ENCODE measurements at regions not wholly inside any gene's neighbourhood (a gene's known extent, or its start where the extent isn't known, plus 50 kb on each side); places are given as distances from the start of the nearest gene placed in this dataset.

DNA sequence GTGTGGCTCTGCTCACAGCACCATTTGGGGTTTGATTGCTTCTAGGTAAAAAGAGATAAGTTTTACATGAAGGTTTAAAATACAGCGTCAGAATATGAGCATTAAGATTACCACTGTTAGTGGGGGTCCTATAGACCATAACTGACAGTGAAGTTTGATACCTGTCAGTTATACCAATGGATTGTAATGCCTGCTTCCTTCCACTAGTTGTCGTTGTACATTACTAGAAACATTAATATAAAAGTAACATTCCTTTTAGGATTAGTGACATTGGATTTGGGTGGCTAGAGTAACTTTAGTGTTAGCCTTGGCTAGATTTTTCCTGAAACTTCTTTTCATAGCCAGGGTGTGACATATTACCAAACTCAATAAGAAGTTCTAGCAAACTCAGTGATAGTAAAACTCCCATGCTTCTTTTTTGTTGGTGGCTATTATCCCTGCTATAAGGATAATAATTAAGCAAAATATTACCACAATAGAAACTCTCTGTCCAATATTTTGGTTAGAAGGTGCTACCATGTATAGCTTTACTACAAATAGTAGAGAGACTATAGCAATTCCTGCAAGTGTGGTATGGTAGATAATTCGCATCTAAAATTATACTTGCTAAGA, 57.1 kb downstream of the FAM181B start:
- DNase-seq (ENCODE audit: low read depth in 3 of 3), result no peak

DNA sequence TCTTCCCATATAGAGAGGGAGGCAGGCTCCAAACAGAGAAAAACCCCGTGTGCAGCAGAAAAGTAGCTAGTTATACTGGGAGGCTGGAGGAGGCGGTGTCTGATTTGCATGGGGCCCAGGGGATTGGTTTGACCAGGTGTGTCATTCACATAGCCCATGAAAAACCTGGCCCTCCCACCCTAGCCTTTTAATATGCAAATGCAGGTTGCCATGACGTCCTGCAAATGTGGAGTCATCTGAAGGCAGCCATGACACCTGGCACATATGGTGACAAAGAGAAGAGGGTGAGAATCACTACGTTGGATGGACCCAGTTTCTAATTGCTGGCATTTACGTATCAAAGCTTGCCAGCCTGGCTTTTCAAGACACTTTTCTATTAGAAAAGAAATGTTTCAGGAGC, 57.8 kb downstream of the FAM181B start:
- no peak for DNase-seq (ENCODE audit: low read depth in 3 of 3)

DNA sequence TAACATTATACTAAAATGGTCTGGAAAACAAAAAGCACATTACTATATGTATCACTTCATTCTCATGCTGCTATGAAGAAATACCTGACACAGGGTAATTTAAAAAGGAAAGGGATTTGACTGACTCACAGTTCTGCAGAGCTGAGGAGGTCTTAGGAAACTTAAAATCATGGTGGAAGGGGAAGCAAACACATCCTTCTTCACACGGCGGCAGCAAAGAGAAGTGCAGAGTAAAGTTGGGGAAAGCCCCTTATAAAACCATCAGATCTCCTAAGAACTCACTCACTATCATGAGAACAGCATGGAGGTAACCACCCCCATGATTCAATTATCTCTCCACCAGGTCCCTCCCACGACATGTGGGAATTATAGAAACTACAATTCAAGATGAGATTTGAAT, 60.0 kb downstream of the FAM181B start:
- no peak for DNase-seq (ENCODE audit: low read depth in 3 of 3)

DNA sequence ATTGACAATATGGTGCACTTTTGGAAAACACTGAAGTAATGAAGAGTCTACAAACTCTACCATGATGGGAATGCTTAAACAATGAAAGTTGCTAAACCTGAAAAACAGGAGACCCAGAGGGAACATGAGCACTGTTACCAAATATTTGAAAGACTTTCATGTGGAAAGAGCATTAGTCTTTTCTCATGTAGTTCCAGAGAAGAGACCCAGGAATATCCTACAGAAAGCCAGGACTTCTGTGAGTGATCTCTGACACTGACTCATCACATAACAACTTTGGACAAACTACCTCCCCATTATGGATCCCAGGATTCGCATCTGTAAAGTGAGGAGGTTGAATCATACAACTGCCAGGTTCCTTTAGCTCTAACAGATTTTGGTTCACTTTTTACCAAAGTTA, 62.2 kb downstream of the FAM181B start:
- no peak for DNase-seq (ENCODE audit: low read depth in 3 of 3)

DNA sequence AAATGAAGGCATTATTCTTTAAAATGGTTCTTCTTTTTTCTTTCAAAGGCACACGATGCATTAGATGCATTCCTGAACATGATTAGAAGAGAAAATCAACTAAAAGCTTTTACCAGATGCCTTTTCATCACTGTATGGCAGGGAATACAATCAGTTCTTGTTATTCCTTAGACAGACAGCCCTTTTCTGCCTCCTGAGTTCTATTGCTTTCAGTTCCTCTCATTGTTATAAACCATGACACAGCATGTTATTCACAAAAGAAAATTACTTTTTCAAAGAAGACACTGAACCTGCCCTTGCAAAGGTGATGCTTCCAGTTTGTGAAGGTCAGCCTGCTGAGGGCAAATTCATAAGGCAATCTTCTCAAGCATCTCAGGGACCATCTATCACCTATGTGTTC, 70.1 kb downstream of the FAM181B start:
- DNase-seq (ENCODE audit: low read depth in 3 of 3), result no peak

DNA sequence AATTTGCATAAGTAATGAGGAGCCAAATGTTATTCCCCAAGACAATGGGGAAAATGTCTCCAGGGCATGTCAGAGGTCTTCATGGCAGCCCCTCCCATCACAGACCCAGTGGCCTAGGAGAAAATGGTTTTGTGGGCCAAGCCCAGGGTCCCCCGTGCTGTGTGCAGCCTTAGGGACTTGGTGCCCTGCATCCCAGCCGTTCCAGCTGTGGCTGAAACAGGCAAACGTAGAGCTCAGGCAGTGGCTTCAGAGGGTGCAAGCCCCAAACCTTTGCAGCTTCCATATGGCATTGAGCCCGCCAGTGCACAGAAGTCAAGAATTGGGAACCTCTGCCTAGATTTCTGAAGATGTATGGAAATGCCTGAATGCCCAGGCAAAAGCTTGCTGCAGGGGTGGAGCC, 79.9 kb downstream of the FAM181B start:
- DNase-seq (ENCODE audit: low read depth in 3 of 3), result no peak

DNA sequence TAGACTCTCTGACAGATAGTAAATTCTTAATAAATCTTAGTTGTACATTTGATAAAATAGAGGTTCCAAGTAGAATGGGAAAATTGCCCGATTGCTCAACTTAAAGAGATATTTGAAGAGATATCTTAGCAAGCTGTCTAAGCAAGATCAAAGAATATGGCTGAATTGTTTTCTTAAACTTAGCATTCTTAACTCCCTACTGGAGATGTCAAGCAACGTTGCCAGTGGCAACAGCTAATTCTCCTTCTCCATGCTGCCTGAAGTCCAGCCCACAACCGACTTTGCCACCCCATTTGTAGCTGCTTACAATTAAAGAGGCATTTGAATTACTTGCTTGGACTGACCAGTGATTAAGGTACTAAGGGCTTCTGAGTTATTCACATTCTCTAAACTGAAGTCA, 94.4 kb downstream of the FAM181B start:
- DNase-seq (ENCODE audit: low read depth in 3 of 3), result no peak

DNA sequence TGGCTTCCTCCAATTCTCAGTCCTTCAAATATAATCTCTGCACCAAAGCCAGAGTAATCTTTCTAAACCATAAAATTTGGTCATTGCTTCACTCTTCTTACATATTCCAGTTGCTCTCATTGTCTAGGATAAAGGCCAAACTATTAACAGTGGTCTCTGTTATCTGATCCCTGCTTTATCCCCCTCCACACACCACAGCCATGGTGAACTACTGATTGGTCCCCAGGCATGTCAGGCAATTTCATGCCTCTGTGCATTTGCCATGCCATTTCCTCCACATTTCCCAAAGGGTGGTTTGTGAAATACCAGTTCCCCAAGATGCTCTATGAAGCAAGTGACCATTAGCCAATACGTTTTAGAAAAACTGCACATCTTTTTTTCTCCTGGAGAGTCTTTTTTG, 97.0 kb downstream of the FAM181B start:
- no peak for DNase-seq (ENCODE audit: low read depth in 3 of 3)

DNA sequence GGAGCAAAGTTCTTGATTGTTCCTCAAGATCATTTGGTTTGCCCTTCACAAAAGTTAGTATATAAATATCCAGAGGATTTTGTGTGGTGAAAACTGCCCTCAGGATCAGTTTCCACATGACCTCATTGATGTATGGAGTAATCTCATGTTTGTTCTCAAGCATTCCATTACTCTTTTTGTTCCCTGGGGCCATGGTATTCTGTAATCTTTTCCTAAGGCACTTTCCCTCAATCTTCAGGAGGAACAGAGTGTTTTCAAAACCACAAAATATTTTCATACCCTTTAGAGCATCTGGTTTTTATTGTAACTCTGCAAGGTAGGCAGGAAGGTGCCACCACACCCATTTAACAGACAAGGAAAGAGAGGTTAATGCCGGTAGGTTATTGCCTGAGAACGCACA, 99.6 kb downstream of the FAM181B start:
- DNase-seq (ENCODE audit: low read depth in 3 of 3), result no peak

DNA sequence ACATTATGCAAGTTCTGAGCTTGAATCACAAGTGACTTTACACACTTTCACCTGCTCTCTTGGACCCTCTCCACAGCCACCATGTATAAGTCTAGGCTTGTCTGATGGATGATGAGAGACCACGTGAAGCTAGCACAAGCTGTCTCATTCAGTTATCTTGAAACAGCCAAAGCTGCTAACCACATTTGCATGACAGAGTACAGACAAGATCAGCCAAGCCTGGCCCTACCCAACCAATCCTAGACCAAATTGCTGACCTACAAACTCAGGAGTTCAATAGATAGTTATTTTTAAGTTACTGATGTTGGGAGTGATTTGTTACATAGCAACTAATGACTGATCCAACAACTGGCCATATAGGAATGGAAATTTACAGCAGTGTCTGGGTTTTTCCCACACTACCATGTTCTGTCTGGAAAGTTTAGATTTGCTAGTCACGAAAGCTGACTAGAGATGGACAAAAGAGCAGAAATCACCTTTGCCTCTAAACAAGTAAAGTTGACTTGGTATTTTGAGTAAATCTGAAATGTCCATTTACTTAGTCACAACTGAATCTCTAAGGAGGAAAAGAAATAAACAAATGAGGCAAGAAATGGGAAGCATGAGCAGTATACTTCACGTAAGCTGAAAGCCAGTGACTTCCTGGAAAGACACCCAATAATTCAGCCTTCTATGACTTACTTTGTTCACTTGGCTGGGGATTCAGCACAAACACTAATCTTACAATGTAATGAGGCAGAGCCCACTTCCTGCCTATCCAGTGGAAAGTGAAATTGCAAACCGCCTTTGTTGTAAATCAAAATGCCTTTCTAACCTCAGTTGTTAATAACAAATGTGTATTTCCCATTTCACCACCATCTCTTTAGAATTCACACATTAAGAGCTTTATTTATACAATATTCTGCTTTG, 101.7 kb downstream of the FAM181B start:
- no peak for DNase-seq (ENCODE audit: low read depth in 3 of 3)

DNA sequence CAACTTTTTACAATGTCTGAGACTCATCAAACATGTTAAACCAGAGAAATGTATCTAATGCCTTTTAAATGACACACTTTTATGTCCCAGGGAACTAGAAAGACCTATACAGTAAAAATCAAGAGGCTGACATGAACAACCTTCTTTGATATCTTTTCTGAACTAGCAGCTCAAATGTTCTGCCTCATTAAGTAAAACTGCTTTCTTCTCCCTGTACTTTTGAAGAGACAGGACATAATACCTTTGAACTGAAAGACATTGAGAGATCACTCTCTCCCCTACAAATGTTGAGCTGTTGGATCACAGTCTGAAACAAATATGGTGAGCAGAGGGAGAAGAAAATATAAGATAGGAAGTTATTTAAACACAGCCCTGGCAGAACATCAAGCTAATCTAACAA, 123.0 kb downstream of the FAM181B start:
- no peak for DNase-seq (ENCODE audit: low read depth in 3 of 3)

DNA sequence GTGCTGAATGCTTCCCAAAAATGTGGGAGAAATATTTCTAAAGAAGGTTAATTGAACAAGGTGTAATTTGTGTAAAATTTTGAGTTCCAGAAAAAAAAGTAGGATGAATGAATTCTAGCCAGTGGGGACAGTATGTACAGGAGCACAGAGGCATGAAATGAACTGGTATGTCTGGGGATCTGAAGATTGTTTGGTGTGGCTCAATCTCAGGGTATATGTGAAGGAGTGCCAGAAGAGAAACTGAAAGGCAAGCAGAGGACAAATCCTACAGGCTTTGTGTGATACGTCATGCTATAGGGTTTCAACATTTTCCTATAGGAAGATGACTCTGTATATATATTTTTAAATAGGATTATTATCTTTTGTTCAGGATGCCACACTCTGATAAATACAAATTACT, 126.9 kb downstream of the FAM181B start:
- DNase-seq (ENCODE audit: low read depth in 3 of 3), result no peak

DNA sequence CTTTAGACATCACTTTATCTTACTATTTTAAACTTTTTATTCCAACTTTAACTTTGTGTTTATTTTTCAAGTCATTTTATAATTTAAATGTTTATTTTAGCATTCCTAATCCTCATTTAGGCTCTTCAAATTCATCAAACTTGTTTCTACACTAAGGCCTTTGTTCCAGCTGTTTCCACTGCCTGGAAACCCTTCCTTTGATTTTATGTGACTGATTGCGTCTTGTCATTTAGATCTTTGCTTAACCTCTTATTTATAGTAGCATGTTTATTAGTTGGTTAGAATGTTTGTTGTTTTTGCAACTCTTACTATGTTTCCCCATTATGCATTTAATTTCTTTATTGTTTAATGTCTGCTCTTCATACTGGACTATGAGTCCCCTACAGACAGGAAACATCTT, 132.0 kb downstream of the FAM181B start:
- DNase-seq (ENCODE audit: low read depth in 3 of 3), result no peak

DNA sequence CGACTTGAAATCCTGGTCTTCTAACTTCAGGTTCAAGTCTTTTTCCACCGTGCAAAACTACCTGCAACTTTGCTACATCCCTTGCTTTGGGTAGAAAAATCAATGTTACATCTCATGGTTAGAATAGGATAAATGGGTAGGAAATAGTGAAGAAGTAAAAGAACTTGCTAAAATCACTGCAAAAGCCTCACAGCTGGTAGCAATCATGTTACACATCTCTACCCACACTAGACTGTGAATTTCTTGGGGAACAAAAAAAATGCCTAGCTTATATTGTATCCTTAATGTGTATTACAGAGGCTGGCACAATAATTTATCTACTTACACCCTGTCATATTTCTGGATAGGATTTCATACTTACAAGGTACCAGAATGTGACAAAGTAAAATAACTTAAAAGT, 133.8 kb downstream of the FAM181B start:
- no peak for DNase-seq (ENCODE audit: low read depth in 3 of 3)

DNA sequence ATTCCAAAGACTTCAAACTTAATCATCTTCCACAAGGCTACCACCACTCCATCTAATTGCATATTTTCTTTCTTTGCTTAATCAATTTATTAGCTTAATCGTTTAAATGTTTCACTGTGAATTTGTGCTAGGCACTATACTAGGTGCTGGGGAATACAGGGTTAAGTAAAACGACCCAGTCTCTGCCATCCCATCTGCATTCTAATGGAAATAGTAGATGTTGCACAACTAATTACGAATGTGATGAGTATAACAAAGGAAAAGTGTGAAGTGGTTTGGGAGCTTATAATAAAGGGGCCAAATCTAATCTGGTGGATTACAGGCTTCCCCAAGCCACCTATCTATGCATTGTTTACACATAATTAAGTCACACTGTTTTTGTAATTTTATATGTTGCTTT, 147.1 kb downstream of the FAM181B start:
- no peak for DNase-seq (ENCODE audit: low read depth in 3 of 3)

DNA sequence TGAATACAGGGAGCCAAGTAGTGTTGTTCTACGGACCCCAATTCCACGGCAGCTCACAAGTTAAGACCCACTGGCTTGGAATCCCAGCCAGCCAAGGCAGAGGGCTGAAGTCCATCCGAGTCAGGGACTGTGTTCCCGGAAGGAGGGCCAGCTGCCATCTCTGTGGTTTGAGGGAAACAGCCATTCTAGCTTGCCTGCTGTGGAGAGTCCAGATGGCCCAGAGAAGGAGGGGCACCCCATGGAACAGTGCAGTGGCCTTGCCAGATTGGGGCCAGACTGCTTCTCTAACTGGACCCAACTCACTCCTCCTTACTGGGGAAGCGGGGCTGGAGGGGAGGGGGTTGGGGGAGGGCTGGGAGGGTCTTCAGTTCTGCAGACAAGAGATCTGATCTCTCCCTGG, 156.4 kb downstream of the FAM181B start:
- DNase-seq (ENCODE audit: low read depth in 3 of 3), result no peak

DNA sequence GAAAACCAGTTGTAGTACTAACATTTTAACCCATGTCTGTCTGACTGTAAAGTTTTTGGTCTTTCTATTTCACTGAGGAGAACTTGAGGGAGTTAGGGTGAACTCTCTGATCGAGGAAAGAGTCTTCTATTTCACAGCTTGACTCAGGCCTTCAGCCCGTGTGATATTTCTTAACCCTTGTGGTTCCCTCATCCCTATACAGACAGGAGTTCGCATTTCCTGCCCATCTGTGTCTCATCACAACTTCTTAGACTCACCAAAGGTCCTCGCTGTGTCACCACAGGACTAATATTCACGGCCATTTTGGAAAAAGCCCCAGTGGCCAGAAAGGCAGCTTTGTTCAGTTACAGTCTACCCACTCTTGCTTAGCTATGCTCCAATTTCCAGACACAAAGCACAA, 172.8 kb downstream of the FAM181B start:
- no peak for DNase-seq (ENCODE audit: low read depth in 3 of 3)

DNA sequence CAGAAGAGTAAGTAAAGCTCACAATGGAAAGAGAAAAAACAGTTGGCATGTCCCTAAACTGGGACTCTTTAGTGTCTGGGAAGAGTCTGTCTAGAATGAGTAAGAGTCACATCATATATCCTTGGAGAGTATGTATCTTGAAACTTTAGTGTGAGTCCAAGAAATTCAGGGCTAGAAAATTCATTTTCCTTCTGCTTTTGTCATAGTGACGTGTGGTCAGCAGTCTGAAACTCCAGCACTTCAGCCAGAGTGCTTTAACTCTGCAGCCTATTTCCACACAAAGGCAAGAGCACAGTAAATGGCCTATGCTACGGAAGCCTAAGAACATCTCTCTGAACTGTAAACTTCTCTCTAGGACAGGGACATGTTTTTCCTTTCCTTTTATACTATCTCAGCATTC, 174.1 kb downstream of the FAM181B start:
- DNase-seq (ENCODE audit: low read depth in 3 of 3), result no peak

DNA sequence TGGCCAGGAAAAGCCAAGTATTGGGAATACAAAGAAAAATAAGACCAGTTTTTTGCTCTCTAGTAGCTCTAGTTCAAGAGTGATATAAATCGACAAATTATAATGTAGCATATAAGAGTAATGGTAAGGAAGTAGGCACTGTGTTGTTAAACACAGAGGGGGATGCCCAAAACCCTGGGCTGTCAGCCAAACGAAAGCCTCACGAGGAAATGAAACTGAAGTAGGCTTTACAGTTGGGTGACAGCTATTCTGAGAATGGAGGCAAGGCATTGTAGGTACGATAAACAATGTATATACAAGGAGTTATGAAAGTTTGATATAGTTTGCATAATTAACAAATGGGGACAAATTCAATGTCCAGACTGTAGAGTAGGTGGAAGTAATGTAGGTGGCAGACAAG, 176.4 kb downstream of the FAM181B start:
- DNase-seq (ENCODE audit: low read depth in 3 of 3), result no peak

DNA sequence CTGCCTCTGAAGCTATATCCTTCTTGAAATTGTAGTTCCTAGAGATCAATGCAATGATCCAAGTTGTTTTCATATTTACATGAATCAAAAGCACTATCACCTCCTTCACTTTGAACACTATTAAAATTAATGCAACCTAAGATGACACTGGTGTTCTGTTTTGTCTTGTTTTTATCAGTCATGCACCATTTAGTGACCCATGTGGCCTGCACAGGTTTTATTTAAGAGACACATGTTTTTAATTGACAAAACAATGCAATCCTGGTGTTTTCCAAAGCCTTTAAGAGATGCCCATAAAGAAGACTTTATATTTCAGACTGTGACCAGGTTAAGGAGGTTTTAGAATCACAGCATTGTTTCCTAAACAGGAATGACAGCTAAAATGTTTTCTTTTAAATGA, 177.5 kb downstream of the FAM181B start:
- no peak for DNase-seq (ENCODE audit: low read depth in 3 of 3)

DNA sequence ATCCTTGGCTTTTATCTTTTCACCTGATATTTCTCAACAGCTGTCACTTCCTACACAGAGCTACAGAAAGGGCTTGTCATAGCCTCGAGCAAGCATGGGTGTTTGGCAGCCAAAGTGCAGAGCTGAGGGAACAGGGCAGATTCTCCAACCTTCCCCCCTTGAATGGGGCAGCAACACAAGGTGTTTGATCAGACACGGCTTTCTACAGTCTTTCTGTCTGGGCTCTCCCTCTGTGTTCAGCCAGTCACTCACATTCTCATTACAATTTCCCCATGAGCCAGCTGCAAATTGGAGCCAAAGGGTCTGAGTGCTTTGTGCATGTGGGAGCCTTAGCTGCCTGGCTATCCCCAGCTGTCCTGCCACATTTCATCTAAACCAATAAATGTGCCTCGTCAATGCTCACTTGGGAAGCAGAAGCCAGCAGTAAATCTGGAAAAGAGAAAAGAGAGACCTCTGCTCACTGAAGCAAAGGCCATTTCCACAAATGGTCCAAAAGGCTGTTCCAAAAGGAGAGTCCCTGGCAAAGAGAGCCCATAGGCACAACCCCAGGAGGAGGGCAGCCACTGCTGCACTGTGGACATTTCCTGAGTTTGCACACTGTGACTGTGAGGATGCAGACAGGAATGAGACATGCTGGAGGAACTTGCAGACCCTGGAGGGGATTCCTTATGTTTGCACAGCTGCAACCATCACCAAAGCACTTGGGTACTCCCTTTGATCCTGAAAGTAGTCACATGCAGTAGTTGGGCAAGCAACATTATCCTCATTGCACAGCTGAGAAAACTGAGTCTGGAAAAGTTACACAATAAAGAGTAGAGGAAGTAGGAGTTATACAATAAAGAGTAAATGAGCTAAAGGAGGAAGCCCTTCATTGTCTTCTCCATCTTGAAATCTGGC, 186.8 kb downstream of the FAM181B start:
- no peak for DNase-seq (ENCODE audit: low read depth in 3 of 3)

DNA sequence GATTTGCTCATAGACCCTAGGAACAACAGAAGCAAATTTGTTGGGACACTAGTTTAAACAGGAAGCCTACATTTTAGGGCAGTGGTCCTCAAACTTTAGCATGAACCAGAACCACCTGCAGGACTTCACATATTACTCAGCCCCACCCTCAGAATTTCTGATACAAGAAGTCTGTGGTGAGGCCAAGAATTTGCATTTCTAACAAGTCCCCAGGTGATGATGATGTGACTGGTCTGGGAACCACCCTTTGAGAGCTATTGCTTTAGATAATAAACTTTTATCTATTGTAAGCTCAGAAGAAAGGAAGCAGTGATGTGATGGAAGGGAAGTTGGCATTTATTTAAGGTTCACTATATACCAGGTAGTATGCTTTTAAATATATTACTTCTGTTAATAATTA, 194.0 kb downstream of the FAM181B start:
- no peak for DNase-seq (ENCODE audit: low read depth in 3 of 3)

DNA sequence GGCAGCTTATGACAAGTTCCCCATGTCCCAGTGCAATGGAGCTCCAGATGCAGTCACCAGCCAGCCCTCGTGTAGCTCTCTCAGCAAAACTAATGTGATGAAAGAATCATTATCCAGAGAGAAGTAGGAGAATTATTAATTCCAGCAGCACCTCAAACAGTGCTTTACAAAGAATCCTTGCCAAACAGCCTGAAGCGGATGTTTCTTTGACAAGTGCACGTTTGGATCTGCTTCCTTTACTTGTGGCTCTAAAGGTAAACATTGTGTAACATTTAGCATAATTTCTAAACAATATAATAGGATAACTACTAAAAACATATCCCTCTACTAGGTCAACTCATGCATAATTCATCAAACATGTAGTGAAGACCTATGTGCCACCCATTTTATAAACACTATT, 197.0 kb downstream of the FAM181B start:
- DNase-seq (ENCODE audit: low read depth in 3 of 3), result no peak

All from stimulated activated CD4-positive, alpha-beta T cell treated with anti-CD3 and anti-CD28 coated beads, TNF-alpha, amount 100 ng/mL, for 24 hours (primary cell).